HG02571 (cell line): ENCODE measurements at regions not wholly inside any gene's neighbourhood (a gene's known extent, or its start where the extent isn't known, plus 50 kb on each side); places are given as distances from the start of the nearest gene placed in this dataset.
A peak's percentile ranks its signal among the peaks of the same experiment; 100 is the strongest.

ENCODE experiments used
- ATAC-seq: cut with Tn5 transposase; IDR thresholded peaks from one replicate; pipeline ENCODE4 v1.9.1; 2021; ENCODE audit warnings: mild to moderate bottlenecking, moderate library complexity; ENCODE audit not compliant: unreplicated experiment

GRCh38 chr6:90982581-90982980 lies 395.7 kb upstream of the MAP3K7 start:
- ATAC-seq, result no peak

DNA sequence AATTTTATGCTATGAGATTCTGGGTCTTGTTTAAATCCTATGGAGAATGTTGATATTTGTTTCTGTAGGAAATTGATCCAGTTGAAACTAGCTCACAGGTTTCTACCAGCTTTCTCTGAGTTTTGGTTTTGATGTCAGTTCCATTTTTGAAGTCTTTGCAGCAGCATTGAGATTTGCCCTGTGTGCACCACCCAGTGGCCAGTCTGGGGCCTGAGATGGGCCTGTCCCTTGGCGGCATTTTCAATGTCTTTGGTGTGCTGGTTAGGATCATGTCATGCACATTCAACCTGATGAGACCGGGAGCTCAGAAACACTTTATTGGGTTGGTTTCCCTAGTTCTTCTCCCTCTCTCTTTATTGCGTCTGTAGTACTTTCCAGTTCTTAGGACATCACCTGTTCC lies 395.2 kb upstream of the MAP3K7 start:
- no peak for ATAC-seq

GRCh38 chr6:90978046-90978445 lies 391.2 kb upstream of the MAP3K7 start:
- ATAC-seq, result no peak

DNA sequence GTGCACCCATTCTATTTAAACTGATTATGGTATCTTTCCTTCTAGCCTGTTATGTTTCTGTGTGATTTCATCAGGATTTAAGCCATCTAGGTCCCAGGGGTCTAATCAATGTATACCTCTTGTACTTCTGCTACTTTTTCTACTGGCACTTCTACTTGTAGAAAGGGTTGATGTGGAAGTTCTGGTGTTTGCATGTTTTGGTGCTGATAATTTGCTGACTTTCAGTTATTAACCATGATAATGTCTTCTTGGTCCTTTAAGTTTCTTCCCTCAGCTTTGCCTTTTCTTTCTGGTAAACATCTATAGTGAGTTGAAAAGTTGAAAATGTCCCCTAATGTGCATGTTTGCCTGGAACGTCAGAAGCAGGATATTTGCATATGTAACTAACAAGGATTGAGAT lies 390.6 kb upstream of the MAP3K7 start:
- no peak for ATAC-seq

DNA sequence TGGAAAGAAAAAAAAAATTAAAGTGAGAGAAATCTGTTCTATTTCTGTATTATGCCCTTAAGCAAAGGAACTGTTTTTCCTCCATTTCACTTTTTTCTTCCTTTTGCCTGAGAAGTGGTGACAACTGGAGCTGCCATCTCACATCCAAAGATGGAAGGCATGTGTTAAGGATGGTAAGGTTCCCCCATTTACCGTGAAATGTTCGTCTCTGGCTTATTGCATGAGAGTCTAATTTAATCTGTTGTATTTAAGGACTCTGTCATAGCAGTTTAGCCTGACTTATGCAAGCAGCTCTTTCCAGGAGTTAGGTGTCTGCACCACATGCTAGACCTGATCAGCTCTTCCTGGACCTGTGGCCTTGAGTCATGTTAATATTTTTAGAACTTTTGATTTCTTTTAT lies 389.5 kb upstream of the MAP3K7 start:
- ATAC-seq, result no peak

- ATAC-seq, result no peak
These were observed 388.9 kb upstream of the MAP3K7 start for GRCh38 chr6:90975741-90976140.

- ATAC-seq, result no peak
These were observed 386.3 kb upstream of the MAP3K7 start for GRCh38 chr6:90973188-90973587.

DNA sequence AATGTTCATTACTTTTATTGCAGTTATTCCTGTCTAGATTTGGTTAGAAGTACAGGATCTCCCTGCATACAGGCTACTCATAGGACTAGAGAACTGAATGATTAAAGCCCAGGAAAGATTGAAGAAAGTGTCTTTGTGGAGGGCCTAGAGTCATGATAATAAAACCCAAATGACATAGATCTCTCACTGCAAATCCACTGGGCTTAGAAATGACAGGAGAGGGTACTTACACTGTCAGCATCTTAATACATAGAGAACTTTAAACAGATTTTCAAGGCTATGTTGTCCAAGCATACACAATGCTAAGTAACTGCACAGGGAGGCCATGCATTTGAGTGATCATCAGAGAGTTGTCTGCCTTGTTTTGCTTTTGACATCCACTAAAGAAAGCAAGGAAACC lies 383.8 kb upstream of the MAP3K7 start:
- ATAC-seq, result no peak

GRCh38 chr6:90967471-90967870 lies 380.6 kb upstream of the MAP3K7 start:
- no peak for ATAC-seq

DNA sequence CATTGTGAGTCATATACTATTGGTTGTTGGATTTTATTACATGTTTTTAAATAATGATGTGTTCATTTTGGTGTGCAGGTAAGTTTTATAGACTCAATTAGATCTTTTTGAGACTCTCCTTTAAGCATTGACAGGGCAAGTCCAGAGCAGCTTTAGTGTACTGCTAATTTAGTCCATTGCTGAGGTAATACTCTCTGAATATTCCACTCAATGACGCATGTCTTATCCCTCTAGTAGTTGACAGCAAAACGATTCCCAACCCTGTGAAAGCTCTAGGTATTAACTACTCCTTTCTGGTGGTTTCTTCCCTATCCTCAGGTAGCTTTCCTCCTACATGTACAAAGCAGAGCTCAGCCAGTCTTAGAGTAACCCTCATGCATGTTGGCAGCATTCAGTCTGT lies 373.5 kb upstream of the MAP3K7 start:
- ATAC-seq, result no peak

DNA sequence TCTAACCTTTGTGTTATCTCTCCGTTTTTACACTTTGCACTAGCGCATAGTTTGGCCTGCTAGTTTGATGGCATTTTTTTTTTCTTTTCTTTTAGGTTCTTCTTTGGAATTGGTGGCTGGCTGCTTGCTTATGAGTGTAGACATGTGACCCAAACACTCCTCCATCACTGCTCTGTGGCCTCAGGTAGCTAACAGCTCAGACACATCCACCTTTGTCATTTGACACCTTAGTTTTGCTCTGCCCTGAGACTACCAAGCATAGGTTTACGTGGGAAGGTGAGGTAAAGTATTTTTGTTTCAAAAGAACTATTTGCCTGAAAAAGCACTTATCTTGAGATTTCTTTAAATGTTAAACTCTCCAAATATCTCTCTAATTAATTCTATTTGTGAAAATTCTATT lies 368.4 kb upstream of the MAP3K7 start:
- ATAC-seq, result no peak

DNA sequence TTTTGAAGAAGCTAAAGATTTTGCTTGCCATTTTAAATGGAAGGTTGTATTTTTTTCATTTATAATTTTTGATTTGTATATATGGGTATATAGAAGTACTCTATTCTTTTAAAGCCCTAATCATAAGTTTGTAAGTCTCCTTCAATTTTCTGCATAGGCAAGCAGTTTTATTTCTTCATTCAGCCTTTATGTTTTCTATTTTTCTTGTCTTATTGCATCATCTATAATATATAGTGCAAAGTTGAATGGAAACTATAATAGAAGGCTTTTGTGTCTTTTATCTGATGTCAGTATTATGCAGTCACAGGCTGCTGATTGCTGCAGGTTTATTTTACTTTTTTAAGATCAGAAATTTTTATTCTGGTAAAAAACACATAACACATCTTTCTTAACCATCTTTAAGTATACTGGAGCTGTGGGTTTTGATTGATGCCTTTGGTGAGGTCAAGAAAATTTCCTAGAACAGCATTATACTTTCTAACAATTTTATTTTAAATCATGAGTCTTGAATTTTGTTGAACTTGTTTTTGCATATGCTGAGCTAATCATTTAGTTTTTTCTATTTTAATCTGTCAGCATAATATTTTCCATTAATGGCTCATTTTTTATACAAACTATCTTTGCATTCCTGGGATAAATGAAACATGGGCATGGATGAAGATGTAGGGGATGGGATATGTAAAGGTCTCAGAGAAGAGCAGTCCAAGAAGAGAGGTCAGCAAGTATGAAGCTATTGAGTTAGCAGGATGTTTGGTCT lies 366.7 kb upstream of the MAP3K7 start:
- no peak for ATAC-seq

- no peak for ATAC-seq
These were observed 365.3 kb upstream of the MAP3K7 start for GRCh38 chr6:90952176-90952575.

DNA sequence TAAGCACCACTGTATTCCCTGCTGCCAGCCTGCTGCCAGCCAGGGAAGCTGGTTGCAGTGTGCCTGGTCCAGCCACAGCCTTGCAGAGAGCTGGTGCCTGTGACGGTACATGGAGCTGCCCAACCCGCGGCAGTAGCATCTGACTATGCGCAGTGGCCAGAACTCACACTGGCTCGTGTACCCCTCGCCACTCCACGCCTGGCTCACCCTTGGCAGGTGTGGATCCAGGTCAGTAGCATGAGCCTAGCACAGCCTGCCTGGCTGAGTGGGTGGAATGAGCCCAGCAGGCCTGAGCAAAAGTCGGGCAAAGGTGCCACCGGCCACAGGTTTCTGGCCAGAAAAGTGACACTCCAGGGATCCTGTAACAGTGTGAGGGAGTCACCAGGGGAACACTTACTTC lies 361.7 kb upstream of the MAP3K7 start:
- no peak for ATAC-seq

- ATAC-seq, result no peak
These were observed 360.6 kb upstream of the MAP3K7 start for GRCh38 chr6:90947184-90948064.

DNA sequence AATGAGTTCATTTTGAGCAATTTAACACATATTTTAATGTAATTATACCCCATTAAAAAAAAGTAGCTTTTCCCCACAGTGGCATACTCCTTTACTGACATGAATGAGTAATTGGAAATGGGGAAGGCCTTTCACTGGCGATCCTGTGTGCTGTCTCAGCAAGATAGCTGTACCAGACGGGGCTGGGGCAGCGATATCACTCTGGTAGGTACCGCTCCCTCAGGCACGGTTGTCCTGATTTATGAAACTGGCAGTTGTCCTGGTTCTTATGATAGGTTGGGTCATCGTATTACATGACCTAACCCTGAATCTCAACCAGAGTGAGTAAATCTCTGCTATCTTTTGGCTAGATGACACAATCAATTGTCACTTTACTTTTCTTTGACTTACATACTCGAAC lies 355.0 kb upstream of the MAP3K7 start:
- no peak for ATAC-seq

GRCh38 chr6:90940812-90941481 lies 354.1 kb upstream of the MAP3K7 start:
- peak; percentile 97 for ATAC-seq

DNA sequence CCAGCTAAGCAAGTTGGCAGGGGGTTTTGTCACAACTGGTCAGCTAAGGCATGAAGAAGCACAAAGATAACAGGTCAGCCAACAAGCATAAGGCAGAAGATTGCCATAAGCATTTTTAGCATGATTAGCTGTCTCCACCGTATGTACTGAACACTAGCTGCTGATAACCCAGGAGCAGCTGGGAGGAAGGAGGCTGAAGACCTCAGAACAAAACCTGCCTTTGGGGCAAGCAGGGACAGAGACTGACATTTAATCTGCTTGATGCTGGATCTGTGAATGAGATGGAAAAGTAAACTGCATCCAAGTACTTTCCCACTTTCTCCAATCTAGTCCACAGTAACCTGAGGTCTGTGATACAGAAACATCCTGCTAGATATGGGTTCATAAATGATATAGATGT lies 353.0 kb upstream of the MAP3K7 start:
- ATAC-seq, result no peak

DNA sequence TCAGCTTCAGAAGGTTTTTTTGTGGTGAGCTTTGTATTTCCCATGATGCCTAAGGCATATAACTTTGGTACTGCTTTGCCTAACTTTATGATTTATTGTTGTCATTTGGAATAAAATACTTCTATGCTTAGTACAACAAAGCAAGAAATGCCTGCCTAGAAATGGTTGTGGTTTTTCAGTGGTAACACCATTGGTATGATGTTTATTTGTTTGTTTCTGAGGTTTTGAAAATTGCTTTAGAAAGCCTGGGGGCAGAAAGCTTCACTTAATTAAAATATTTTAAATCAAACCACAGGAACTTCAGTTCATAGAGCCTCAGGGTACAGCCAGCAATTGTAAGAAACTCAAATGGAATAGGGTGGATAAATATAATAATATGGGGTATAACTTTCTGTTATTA lies 351.2 kb upstream of the MAP3K7 start:
- ATAC-seq, result no peak

GRCh38 chr6:90936286-90936685 lies 349.4 kb upstream of the MAP3K7 start:
- ATAC-seq, result no peak

GRCh38 chr6:90934966-90935365 lies 348.1 kb upstream of the MAP3K7 start:
- ATAC-seq, result no peak

- ATAC-seq, result no peak
These were observed 347.2 kb upstream of the MAP3K7 start for GRCh38 chr6:90934081-90934480.
